Panc1 (cell line): ENCODE measurements at regions not wholly inside any gene's neighbourhood (a gene's known extent, or its start where the extent isn't known, plus 50 kb on each side); places are given as distances from the start of the nearest gene placed in this dataset.

Source experiments
- ATAC-seq: fragments of 200-7000 bp; cut with Tn5 transposase; 2 replicates; pipeline ENCODE4 v1.9.1; 2020; ENCODE audit warnings: mild to moderate bottlenecking, moderate library complexity
- BruUV-seq: library from RNA; stranded (reverse); fragments of 400-500 nt; replicated peaks from 2 replicates; lab custom pipeline; 2021; lab: Mats Ljungman, UMichigan
- CTCF ChIA-PET: fragments of 300-600 bp; sonication (Branson Sonifier 250); formaldehyde crosslinking; loops from one replicate; lab custom pipeline; 2022; ENCODE audit warnings: antibody characterized with exemption; lab: Charles Lee
- POLR2A ChIA-PET: fragments of 300-600 bp; sonication (Branson Sonifier 250); formaldehyde crosslinking; loops from one replicate; lab custom pipeline; 2022; ENCODE audit warnings: antibody characterized with exemption; lab: Charles Lee
- DNase-seq: peaks from one replicate; pipeline ENCODE4 v3.0.0-alpha.2; 2010; ENCODE audit warnings: low read depth, low spot score
- H3K27ac ChIP-seq: 2 replicates; pipeline ENCODE4 v1.5.1; 2011; ENCODE audit warnings: mild to moderate bottlenecking, low read length, inconsistent platforms
- H3K27me3 ChIP-seq: fragments of 200-500 bp; sonication (Bioruptor generic); 2 replicates; pipeline ENCODE4 v1.6.0; 2014; ENCODE audit warnings: low read length, inconsistent platforms; ENCODE audit not compliant: control insufficient read depth, insufficient read depth
- H3K36me3 ChIP-seq: fragments of 200-500 bp; sonication (Bioruptor generic); 2 replicates; pipeline ENCODE4 v1.5.1; 2014; ENCODE audit warnings: inconsistent platforms, mild to moderate bottlenecking, low read length, moderate library complexity; ENCODE audit not compliant: control insufficient read depth, insufficient read depth
- H3K4me1 ChIP-seq: 2 replicates; pipeline ENCODE4 v1.5.1; 2011; ENCODE audit warnings: inconsistent platforms, mild to moderate bottlenecking, low read length, moderate library complexity; ENCODE audit not compliant: control insufficient read depth, insufficient read depth
- H3K4me3 ChIP-seq, 2 experiments: 2 replicates each; pipeline ENCODE4 v1.5.1; 2011 to 2012; ENCODE audit warnings: low read depth in 2 of 2, low read length in 2 of 2, mild to moderate bottlenecking in 2 of 2, inconsistent platforms in 1 of 2, moderate library complexity in 1 of 2
- H3K9me3 ChIP-seq: fragments of 200-500 bp; sonication (Bioruptor generic); 2 replicates; pipeline ENCODE4 v1.5.1; 2014; ENCODE audit warnings: low read depth, mild to moderate bottlenecking, inconsistent platforms, low read length, moderate library complexity; ENCODE audit not compliant: control insufficient read depth, insufficient read depth
- POLR2AphosphoS5 ChIP-seq: IDR thresholded peaks from 2 replicates; pipeline ENCODE4 v1.6.1; 2012; ENCODE audit warnings: mild to moderate bottlenecking, low read depth, low read length, moderate library complexity
- REST ChIP-seq, 2 experiments: IDR thresholded peaks; 2 replicates each; pipeline ENCODE4 v1.6.1; 2011 to 2012; ENCODE audit warnings: low read depth in 2 of 2, control low read depth in 1 of 2, low read length in 1 of 2, mild to moderate bottlenecking in 1 of 2, moderate library complexity in 1 of 2; ENCODE audit not compliant: insufficient read depth in 1 of 2
- SIN3A ChIP-seq: IDR thresholded peaks from 2 replicates; pipeline ENCODE4 v1.6.1; 2012; ENCODE audit warnings: low read depth, mild to moderate bottlenecking, low read length, moderate library complexity, borderline replicate concordance; ENCODE audit not compliant: insufficient read depth
- TCF7L2 ChIP-seq: IDR thresholded peaks from 2 replicates; pipeline ENCODE4 v1.6.1; 2011; ENCODE audit warnings: mild to moderate bottlenecking, low read depth, low read length, inconsistent platforms
- in situ Hi-C: cut with HindIII; loops from 2 replicates; pipeline ENCODE4 v1.10.0; 2016; ENCODE audit warnings: low sequenced_read_pairs, low pct_unique_long_range_greater_than_20kb
- intact Hi-C: fragments of 100-400 bp; cut with micrococcal nuclease; formaldehyde crosslinking; loops from one replicate; pipeline ENCODE4 v1.10.0; 2022; ENCODE audit not compliant: unreplicated experiment
- TF ChIP-seq, protein P1 (sequence below): fragments of 450-650 bp; IDR thresholded peaks from 2 replicates; pipeline ENCODE4 v1.5.1; 2017; ENCODE audit warnings: mild to moderate bottlenecking

- intact Hi-C loops (no loop called here), in situ Hi-C loops (no loop called here)
- H3K27me3 ChIP-seq, result no peaks in the 10 kb centered on the region
- no peak for TF ChIP-seq TCF7L2
- no peak for TF ChIP-seq REST (IDR thresholded peaks at IDR 0.05; ENCODE audit: insufficient read depth in 1 of 2, low read depth in 2 of 2, low read length in 1 of 2)
- TF ChIP-seq POLR2AphosphoS5, result no peak
- TF ChIP-seq, protein P1, sequence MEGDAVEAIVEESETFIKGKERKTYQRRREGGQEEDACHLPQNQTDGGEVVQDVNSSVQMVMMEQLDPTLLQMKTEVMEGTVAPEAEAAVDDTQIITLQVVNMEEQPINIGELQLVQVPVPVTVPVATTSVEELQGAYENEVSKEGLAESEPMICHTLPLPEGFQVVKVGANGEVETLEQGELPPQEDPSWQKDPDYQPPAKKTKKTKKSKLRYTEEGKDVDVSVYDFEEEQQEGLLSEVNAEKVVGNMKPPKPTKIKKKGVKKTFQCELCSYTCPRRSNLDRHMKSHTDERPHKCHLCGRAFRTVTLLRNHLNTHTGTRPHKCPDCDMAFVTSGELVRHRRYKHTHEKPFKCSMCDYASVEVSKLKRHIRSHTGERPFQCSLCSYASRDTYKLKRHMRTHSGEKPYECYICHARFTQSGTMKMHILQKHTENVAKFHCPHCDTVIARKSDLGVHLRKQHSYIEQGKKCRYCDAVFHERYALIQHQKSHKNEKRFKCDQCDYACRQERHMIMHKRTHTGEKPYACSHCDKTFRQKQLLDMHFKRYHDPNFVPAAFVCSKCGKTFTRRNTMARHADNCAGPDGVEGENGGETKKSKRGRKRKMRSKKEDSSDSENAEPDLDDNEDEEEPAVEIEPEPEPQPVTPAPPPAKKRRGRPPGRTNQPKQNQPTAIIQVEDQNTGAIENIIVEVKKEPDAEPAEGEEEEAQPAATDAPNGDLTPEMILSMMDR, result no peak
- no peak for TF ChIP-seq SIN3A
- no peaks in the 10 kb centered on the region for H3K4me1 ChIP-seq
- DNase-seq (no peak), ATAC-seq (no peak)
- H3K9me3 ChIP-seq, result no peaks in the 10 kb centered on the region
- CTCF ChIA-PET, result no interaction called here
- no peak overlapping the region for H3K4me3 ChIP-seq
- BruUV-seq, result no TSS peak
- POLR2A ChIA-PET, result no interaction called here
- H3K36me3 ChIP-seq, result no peaks in the 10 kb centered on the region
- no peak overlapping the region for H3K27ac ChIP-seq
These were observed 350.2 kb upstream of the GRM7 start for GRCh38 chr3:6510713-6511112.

DNA sequence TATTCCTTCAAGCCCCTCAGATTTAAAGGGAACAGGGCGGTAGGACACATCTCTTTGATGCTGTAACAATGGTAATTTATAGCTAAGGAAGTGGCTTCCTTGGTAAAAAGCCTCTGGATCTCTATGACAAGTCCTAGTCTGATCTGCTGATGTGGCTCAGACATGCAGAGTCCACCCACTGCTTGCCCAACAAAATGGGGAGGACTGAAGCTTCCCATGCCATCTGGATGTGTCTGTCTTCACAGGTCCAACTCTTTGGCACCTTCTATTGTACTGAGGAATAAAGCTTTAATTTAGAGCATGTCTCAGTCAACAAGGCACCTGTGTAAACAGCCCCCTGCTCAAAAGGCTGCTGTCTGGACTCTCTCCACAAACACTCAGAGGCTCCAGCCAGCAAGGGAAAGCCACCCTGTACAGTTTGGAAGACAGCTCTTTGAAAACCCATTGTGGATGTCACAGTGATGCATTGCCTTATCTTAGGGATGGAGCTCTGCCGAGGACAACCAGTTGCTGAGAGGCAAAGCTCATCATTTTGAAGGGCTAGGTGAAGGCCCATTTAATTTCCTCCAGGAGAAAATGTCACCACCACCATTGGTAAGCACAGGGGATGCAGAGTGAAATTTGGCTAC is 348.6 kb upstream of the GRM7 start:
- Histone ChIP-seq H3K36me3 (no peaks in the 10 kb centered on the region), H3K27ac (no peak overlapping the region), H3K27me3 (no peaks in the 10 kb centered on the region), H3K4me1 (no peaks in the 10 kb centered on the region), H3K9me3 (no peaks in the 10 kb centered on the region), H3K4me3 (no peak overlapping the region)
- BruUV-seq, result no TSS peak
- ATAC-seq (no peak), DNase-seq (no peak)
- in situ Hi-C loops (no loop called here), intact Hi-C loops (no loop called here)
- ChIA-PET CTCF (no interaction called here), POLR2A (no interaction called here)
- TF ChIP-seq SIN3A, result no peak
- no peak for TF ChIP-seq REST (IDR thresholded peaks at IDR 0.05; ENCODE audit: insufficient read depth in 1 of 2, low read depth in 2 of 2, low read length in 1 of 2)
- no peak for TF ChIP-seq TCF7L2
- TF ChIP-seq, protein P1, result no peak
- TF ChIP-seq POLR2AphosphoS5, result no peak
